ENCODE measurements at regions not wholly inside any gene's neighbourhood (a gene's known extent, or its start where the extent isn't known, plus 50 kb on each side); places are given as distances from the start of the nearest gene placed in this dataset.
A peak's percentile ranks its signal among the peaks of the same experiment; 100 is the strongest.

GRCh38 chr14:83372271-83372670 lies 1838.6 kb upstream of the SEL1L start:
- no peak for DNase-seq

GRCh38 chr14:83379436-83379835 lies 1845.8 kb upstream of the SEL1L start:
- DNase-seq, result no peak

GRCh38 chr14:83384253-83384652 lies 1850.6 kb upstream of the SEL1L start:
- no peak for DNase-seq

DNA sequence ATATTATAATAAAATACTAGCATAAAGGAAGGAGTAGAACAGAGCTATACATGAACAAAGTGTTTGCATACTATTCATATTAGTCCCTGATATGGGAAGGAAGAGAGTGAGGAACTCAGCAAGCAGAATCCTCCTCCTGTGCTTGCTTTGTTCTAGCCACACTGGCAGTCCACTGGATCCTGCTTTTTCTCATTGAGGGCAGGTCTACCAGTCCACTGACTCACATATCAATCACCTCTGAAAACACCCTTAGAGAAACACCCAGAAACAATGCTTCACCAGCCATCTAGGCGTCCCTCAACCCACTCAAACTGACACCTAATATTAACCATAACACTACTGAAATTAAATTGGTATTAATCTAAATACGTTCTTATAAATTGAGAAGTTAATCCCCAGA lies 1861.7 kb upstream of the SEL1L start:
- DNase-seq, result no peak

DNA sequence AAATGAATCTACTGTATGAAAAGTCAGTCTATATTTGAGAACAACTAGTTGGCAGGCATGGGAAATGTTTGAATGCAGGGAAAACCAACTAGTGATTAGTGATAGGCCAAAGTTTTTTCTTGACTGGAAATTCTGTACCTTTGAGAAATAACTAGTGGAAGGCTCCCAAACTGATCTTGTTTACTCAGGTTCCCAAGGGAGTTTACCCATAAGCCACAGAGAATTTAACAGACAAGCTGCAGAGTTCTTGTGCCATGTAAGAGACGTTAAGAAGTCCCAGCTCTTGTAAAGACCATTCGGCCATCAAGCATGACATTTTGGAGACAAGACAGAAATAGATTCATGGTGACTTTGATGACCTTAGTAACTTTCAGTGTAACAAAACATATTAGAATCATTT lies 1882.8 kb upstream of the SEL1L start:
- no peak for DNase-seq

DNA sequence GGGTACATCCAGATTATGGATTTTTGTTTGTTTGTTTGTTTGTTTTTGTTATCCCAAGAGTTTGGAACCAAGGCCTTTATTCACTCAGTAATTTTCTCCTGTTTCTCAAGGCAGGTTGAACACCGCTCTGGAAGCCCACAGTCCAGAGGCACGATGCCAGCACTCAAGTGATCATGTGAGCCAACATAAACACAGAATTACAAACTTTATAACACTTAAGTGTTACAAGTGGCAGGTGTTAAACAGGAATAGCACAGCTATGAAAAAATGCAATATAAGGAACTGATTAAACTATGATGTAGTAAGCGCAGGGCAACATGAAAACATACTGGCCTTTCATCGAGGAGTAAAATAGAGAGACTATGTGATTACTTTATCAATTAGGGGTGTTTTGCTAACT lies 1885.8 kb upstream of the SEL1L start:
- no peak for DNase-seq

GRCh38 chr14:83421711-83422110 lies 1888.1 kb upstream of the SEL1L start:
- DNase-seq, result no peak

DNA sequence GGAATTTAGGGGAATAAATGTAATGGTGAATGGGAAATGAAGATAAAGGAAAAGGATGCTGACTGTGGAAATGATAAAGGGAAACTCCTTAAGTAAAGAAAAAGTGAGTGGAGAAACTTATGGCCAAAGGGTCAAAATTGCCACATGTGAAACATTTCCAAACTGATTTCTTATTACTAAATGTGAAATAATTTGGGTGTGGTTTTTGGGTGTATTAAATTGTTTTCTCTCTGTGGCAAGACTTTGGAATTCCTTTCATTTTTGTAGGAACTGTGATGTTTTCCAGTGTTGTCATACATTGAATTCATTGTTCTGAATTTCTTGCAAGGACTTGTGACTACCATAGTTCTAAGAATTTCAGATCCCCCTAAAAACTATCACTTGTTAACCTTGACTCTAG lies 1891.5 kb upstream of the SEL1L start:
- no peak for DNase-seq

GRCh38 chr14:83425706-83426105 lies 1892.1 kb upstream of the SEL1L start:
- no peak for DNase-seq

DNA sequence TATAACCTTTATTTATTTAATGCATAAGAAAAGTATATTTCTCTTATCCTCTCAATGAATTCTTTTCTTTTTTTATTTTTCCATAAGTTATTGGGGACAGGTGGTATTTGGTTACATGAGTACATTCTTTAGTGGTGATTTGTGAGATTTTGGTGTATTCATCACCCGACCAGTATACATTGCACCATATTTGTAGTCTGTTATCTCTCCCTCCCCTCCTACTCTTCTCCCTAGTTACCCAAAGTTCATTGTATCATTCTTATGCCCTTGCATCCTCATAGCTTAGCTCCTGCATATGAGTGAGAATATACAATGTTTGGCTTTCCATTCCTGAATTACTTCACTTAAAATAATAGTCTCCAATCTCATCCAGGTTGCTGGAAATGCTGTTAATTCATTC lies 1900.0 kb upstream of the SEL1L start:
- no peak for DNase-seq

- DNase-seq, result no peak
Measured at GRCh38 chr14:83441801-83442200, 1908.1 kb upstream of the SEL1L start.

DNA sequence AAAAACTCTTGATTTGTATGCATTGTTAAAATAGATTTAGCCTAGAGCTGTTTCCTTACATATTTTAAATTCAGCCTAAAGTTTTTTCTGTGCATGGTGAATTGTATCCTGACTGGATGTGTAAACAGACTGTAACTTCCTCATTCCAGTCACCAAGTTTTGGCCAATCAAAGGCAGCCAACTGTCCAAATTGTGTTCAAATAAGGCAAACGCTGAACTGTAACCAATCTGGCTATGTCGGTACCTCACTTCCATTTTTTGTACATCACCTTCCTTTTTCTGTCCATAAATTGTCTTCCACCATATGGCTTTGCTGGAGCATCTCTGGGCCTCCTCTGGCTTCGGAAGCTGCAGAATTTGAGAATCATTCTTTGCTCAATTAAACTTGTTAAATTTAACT lies 1921.9 kb upstream of the SEL1L start:
- DNase-seq, result no peak

GRCh38 chr14:83461521-83461920 lies 1927.9 kb upstream of the SEL1L start:
- no peak for DNase-seq

GRCh38 chr14:83462759-83463158 lies 1929.1 kb upstream of the SEL1L start:
- DNase-seq, result no peak

DNA sequence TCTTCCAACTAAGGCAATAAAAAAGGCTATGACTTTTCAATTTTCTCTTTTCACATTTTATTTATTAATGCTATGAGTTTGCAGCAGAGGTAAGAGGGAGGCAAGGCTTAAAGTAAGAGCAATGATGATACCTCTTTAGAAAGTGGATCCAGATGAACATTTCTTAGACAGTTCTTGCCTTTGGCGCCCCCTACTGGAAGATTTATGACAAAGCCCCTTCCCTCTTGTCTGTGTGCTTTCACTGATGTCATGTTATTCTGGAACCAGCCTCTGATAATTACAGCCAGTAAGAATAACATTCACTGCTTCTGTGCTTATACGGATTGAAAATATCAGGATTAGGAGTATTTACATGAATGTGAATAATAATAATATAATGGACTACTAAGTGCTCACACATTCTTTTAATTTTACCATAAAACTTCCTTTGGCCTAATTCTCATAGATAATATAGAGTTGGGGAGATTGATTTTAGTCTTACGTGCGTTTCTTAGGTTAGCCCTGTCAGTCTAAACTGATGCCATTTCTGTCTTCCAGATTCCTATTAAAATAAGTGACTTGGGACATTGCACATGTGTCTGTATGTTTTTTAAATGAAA lies 1929.9 kb upstream of the SEL1L start:
- DNase-seq, result peak; percentile 52

- no peak for DNase-seq
Measured at GRCh38 chr14:83467811-83468210, 1934.2 kb upstream of the SEL1L start.

DNA sequence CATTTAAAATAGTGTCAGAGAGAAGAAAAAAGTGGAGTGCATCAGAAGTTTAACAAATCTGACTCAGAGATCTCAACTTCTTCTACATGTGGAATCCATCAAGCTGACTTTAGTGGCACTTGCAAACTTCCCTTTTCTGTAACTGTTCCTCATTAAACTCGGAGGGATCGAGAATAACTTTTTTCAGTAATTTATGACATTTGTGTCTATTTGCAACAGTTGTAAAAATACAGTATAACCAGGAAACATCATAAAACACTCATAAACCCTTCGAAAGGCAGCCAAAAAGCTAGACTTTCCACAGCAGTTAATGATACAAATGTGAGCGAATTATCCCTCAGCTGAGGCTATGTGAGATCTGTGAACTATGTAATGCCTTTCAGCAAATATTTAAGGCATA lies 1936.8 kb upstream of the SEL1L start:
- DNase-seq, result no peak

- DNase-seq, result no peak
Measured at GRCh38 chr14:83470959-83471695, 1937.5 kb upstream of the SEL1L start.

GRCh38 chr14:83473416-83474235 lies 1940.0 kb upstream of the SEL1L start:
- no peak for DNase-seq

GRCh38 chr14:83478741-83479140 lies 1945.1 kb upstream of the SEL1L start:
- DNase-seq, result no peak

- DNase-seq, result no peak
Measured at GRCh38 chr14:83483063-83483462, 1949.4 kb upstream of the SEL1L start.

DNA sequence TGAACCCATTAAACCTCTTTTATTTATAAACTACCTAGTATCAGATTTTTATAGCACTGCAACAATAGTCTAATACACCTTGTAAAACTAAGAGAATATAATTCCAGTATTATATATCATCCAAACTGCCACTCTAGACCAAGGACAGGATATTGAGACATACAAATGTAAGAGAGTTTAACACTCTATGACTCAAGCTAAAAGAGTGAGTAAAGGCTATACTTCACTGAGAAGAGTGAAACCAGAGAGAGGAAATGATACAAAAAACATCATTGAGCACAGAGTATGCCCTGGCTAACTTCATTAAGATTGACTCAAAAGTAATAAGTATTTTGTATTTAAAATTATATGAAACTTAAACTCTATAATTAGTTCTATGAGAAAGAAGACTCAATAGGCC lies 1951.9 kb upstream of the SEL1L start:
- DNase-seq, result no peak

- DNase-seq, result no peak
Measured at GRCh38 chr14:83491091-83491490, 1957.4 kb upstream of the SEL1L start.

- DNase-seq, result no peak
Measured at GRCh38 chr14:83520837-83521236, 1987.2 kb upstream of the SEL1L start.
